Lung (tissue), 11 donors: ENCODE measurements at regions not wholly inside any gene's neighbourhood (a gene's known extent, or its start where the extent isn't known, plus 50 kb on each side); places are given as distances from the start of the nearest gene placed in this dataset.

Source experiments
- ATAC-seq: fragments of 200-7000 bp; cut with Tn5 transposase; one replicate; pipeline ENCODE4 v1.9.1; 2020; ENCODE audit warnings: moderate number of reproducible peaks; ENCODE audit not compliant: insufficient read depth, low FRiP score
- DNase-seq, 3 donors: peaks; one replicate each; pipeline ENCODE4 v3.0.0-alpha.2; 2013 to 2017
- H3K27ac ChIP-seq, 2 donors: one replicate each; pipeline ENCODE4 v1.5.1; 2013; ENCODE audit warnings: mild to moderate bottlenecking in 2 of 2, moderate library complexity in 2 of 2, control low read depth in 1 of 2, inconsistent platforms in 1 of 2, low read depth in 1 of 2, low read length in 1 of 2
- H3K27me3 ChIP-seq, 3 donors: one replicate each; pipeline ENCODE4 v1.5.1; 2013; ENCODE audit warnings: low read length in 2 of 3; ENCODE audit not compliant: control insufficient read depth in 3 of 3, insufficient read depth in 3 of 3
- H3K36me3 ChIP-seq, 4 donors: one replicate each; pipeline ENCODE4 v1.5.1; 2013; ENCODE audit warnings: low read length in 4 of 4, mild to moderate bottlenecking in 1 of 4, moderate library complexity in 1 of 4; ENCODE audit not compliant: control insufficient read depth in 4 of 4, insufficient read depth in 4 of 4
- H3K4me1 ChIP-seq, 5 donors: one replicate each; pipeline ENCODE4 v1.5.1; 2013; ENCODE audit warnings: low read length in 5 of 5, mild to moderate bottlenecking in 2 of 5, moderate library complexity in 1 of 5; ENCODE audit not compliant: control insufficient read depth in 5 of 5, insufficient read depth in 5 of 5
- H3K4me3 ChIP-seq: one replicate; pipeline ENCODE4 v1.5.1; 2013; ENCODE audit warnings: mild to moderate bottlenecking, control low read depth, moderate library complexity
- H3K9ac ChIP-seq, 2 donors: one replicate each; pipeline ENCODE4 v1.5.1; 2013; ENCODE audit warnings: low read length in 2 of 2, control low read depth in 1 of 2; ENCODE audit not compliant: insufficient read depth in 1 of 2
- H3K9me3 ChIP-seq, 4 donors: one replicate each; pipeline ENCODE4 v1.5.1; 2013; ENCODE audit warnings: low read length in 3 of 4, mild to moderate bottlenecking in 1 of 4, moderate library complexity in 1 of 4; ENCODE audit not compliant: control insufficient read depth in 4 of 4, insufficient read depth in 3 of 4
- WGBS, 2 donors: extraction: QIAGEN DNeasy Blood & Tissue Kit; methylation state at CpG; one replicate each; pipeline ENCODE4 v1.1.7; 2013; 5-methylcytosine and 5-hydroxymethylcytosine counted together
- TF ChIP-seq, protein P1 (sequence below): IDR thresholded peaks from 2 replicates; pipeline ENCODE4 v1.5.1; 2012; ENCODE audit warnings: mild to moderate bottlenecking; ENCODE audit errors: control extremely low read depth, extremely low read depth
- donor health status: control.
- donor health status: control.
- donor health status: Bipolar disorder and iron deficiency.
- donor health status: healthy.
- donor health status: DM: yes; HTN: yes; CAD: no.

DNA sequence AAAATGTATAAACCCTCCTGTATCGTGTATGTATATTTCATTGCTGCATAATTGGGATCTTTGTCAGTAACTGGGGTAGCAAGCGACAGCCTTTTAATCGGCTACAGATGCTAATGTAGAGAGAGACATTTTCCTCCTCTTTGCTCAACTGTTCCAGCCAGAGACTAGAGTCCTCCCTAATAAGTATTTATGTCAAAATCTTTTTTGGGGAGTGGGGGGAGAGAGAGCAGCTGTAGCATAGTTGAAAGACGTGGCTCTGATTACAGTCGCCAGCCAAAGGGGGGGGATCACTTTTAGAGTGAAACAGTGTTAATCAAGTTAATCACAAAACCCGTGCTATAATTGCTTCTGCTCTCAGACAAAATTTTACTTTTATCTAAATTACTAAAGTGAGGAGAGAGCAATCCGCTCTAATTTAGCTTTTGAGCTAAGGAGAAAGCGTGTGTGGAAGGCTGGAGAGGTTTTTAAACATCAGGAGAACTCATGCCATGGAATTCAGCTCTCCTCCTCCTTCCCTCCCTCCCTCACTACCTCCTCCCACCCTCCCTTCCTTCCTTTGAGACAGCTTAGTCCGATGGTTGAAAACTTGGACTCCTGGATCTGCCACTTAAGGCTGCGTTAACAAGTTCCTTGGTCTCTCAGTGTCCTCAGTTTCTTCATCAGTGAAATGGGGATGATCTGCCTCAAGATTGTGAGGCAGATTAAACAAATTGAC is 87.3 kb upstream of the ZNF618 start:
- H3K27me3 ChIP-seq = peaks cover 0 to 14% (median 0%) of the 10 kb centered on the region in 3 donors
- peaks cover 0 to 10% (median 4%) of the 10 kb centered on the region in 5 donors for H3K4me1 ChIP-seq
- TF ChIP-seq, protein P1, sequence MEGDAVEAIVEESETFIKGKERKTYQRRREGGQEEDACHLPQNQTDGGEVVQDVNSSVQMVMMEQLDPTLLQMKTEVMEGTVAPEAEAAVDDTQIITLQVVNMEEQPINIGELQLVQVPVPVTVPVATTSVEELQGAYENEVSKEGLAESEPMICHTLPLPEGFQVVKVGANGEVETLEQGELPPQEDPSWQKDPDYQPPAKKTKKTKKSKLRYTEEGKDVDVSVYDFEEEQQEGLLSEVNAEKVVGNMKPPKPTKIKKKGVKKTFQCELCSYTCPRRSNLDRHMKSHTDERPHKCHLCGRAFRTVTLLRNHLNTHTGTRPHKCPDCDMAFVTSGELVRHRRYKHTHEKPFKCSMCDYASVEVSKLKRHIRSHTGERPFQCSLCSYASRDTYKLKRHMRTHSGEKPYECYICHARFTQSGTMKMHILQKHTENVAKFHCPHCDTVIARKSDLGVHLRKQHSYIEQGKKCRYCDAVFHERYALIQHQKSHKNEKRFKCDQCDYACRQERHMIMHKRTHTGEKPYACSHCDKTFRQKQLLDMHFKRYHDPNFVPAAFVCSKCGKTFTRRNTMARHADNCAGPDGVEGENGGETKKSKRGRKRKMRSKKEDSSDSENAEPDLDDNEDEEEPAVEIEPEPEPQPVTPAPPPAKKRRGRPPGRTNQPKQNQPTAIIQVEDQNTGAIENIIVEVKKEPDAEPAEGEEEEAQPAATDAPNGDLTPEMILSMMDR = no peak
- no peak overlapping the region for H3K9ac ChIP-seq
- WGBS, 2 donors = 44 to 59% methylated on average over 10 of the region's 10 CpGs
- DNase-seq (peak in 2 of 3 donors; percentile 23 to 60), ATAC-seq (no peak)
- peaks cover 0 to 4% (median 0%) of the 10 kb centered on the region in 4 donors for H3K9me3 ChIP-seq
- H3K27ac ChIP-seq = no peak overlapping the region
- H3K36me3 ChIP-seq = no peaks in the 10 kb centered on the region
- no peak overlapping the region for H3K4me3 ChIP-seq

DNA sequence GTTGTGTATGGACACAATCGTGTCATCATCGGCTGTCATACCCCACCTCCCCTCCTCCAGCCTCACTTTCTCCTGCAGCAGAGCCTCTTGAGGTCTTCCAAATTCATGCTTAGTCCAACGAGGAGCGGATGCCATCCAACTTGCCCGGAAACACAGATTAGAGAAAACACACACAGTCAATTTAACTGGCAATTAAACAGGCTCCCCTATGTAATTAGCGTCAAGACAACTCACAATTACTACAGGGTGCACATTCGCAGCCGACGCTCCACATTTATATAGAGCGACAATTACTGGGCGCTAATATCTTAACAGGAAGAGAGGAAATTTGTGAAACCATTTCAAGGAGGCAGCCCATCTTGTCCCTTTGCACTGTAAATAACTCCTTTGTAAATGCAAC is 86.0 kb upstream of the ZNF618 start:
- peaks cover 0 to 6% (median 0%) of the 10 kb centered on the region in 3 donors for H3K27me3 ChIP-seq
- ATAC-seq = no peak
- TF ChIP-seq, protein P1 = no peak
- H3K4me1 ChIP-seq = peaks cover 0 to 10% (median 4%) of the 10 kb centered on the region in 5 donors
- no peak overlapping the region for H3K27ac ChIP-seq
- 91 to 94% methylated on average over 11 of the region's 11 CpGs for WGBS, 2 donors
- H3K9me3 ChIP-seq = peaks cover 0 to 4% (median 0%) of the 10 kb centered on the region in 4 donors
- H3K9ac ChIP-seq = no peak overlapping the region
- DNase-seq = no peak
- no peaks in the 10 kb centered on the region for H3K36me3 ChIP-seq
- H3K4me3 ChIP-seq = no peak overlapping the region

DNA sequence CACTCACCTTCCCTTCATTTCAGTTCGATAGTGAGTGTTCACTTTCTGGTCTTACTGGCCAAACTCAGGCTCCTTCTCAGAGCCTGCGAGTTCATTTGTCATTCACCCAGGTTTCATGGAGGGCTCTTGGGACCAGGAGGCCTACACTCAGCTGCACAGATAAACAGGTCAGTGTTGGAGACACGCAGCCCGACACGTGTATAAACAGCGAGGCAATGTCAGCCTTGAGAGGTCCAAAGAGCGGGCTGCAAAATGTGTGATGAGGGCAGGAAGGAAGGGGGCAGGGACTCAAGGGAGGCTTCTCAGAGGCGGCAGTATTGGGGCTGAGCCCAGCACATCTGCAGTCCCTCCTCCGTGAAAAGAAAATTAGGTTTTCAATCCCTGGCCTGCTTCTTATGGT is 82.6 kb upstream of the ZNF618 start:
- Histone ChIP-seq H3K9me3 (peaks cover 0 to 4% (median 0%) of the 10 kb centered on the region in 4 donors), H3K27me3 (peaks cover 0 to 14% (median 0%) of the 10 kb centered on the region in 3 donors), H3K9ac (no peak overlapping the region), H3K27ac (no peak overlapping the region), H3K4me1 (peaks cover 0 to 4% (median 0%) of the 10 kb centered on the region in 5 donors), H3K4me3 (no peak overlapping the region), H3K36me3 (no peaks in the 10 kb centered on the region)
- TF ChIP-seq, protein P1 = no peak
- WGBS, 2 donors = 62 to 71% methylated on average over 9 of the region's 9 CpGs
- ATAC-seq (no peak), DNase-seq (peak in 1 of 3 donors; percentile 14)
